Activated naive CD8-positive, alpha-beta T cell treated with anti-CD3 and anti-CD28 coated beads, Interleukin-2, amount 10 ng/mL, durations not matched to agents 7 days and 5 days (primary cell): ENCODE measurements at regions not wholly inside any gene's neighbourhood (a gene's known extent, or its start where the extent isn't known, plus 50 kb on each side); places are given as distances from the start of the nearest gene placed in this dataset.
"Not testable (repeated sequence)": the region's sequence is repeated elsewhere in the genome, so short reads cannot be mapped to it uniquely, and the experiment has no call there.

ENCODE experiments used
- ATAC-seq: fragments of 150-1000 bp; cut with Tn5 transposase; one replicate; pipeline ENCODE4 v1.10.0; 2021; ENCODE audit warnings: low read depth, moderate library complexity
- POLR2A ChIA-PET: fragments of 350-600 bp; sonication (Branson Sonifier 250); formaldehyde crosslinking; loops from one replicate; lab custom pipeline; 2021; ENCODE audit warnings: antibody characterized with exemption; lab: Charles Lee
- DNase-seq: peaks from one replicate; pipeline ENCODE4 v3.0.0; 2021
- H3K27ac Mint-ChIP-seq: one replicate; pipeline ENCODE4 v1.8.0; 2022; ENCODE audit warnings: mild to moderate bottlenecking, mixed read lengths
- H3K27me3 Mint-ChIP-seq: one replicate; pipeline ENCODE4 v1.8.0; 2022; ENCODE audit warnings: mild to moderate bottlenecking, moderate library complexity, mixed read lengths
- H3K36me3 Mint-ChIP-seq: one replicate; pipeline ENCODE4 v1.8.0; 2021; ENCODE audit warnings: mild to moderate bottlenecking, mixed read lengths
- H3K4me1 Mint-ChIP-seq: one replicate; pipeline ENCODE4 v1.8.0; 2021; ENCODE audit warnings: mixed read lengths
- H3K4me3 Mint-ChIP-seq: one replicate; pipeline ENCODE4 v1.8.0; 2022; ENCODE audit warnings: mild to moderate bottlenecking, moderate library complexity, mixed read lengths
- H3K9me3 Mint-ChIP-seq: one replicate; pipeline ENCODE4 v1.8.0; 2021; ENCODE audit warnings: mixed read lengths

- H3K4me3 Mint-ChIP-seq, H3K27me3 Mint-ChIP-seq, ATAC-seq, POLR2A ChIA-PET, DNase-seq, H3K9me3 Mint-ChIP-seq, H3K4me1 Mint-ChIP-seq, H3K27ac Mint-ChIP-seq, H3K36me3 Mint-ChIP-seq: not testable (repeated sequence)
Observed at GRCh38 chr10:63984061-63984460, 462.9 kb downstream of the REEP3 start.

- Mint-ChIP-seq H3K36me3 (no peaks in the 10 kb centered on the region), H3K27me3 (no peaks in the 10 kb centered on the region), H3K9me3 (peaks cover 4% of the 10 kb centered on the region), H3K4me3 (no peak overlapping the region), H3K27ac (no peak overlapping the region), H3K4me1 (no peaks in the 10 kb centered on the region)
- DNase-seq (no peak), ATAC-seq (no peak)
- POLR2A ChIA-PET = no interaction called here
Observed at GRCh38 chr10:63986536-63986935, 465.3 kb downstream of the REEP3 start.

DNA sequence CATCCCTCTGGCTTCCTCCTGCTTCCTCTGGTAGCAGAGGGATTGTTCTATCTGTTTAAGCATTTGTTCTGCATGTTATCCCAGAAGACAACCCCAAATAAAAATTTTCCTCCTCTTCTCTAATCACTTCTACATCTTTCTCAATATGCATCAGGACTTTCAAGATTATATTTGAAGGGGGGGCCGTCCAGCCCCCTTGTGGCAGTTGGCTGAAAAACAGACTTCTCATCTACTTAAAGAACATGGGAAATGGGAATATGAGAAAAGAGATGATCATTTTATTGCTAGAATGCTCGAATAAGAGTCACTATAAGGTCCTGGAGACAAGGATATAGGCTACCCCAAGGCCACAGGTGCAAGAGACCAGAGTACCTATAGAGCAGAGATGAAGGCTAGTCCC lies 466.0 kb downstream of the REEP3 start:
- Mint-ChIP-seq H3K27me3 (no peaks in the 10 kb centered on the region), H3K36me3 (no peaks in the 10 kb centered on the region), H3K4me1 (no peaks in the 10 kb centered on the region), H3K27ac (no peak overlapping the region), H3K9me3 (peaks cover 4% of the 10 kb centered on the region), H3K4me3 (no peak overlapping the region)
- POLR2A ChIA-PET = no interaction called here
- DNase-seq (no peak), ATAC-seq (no peak)

DNA sequence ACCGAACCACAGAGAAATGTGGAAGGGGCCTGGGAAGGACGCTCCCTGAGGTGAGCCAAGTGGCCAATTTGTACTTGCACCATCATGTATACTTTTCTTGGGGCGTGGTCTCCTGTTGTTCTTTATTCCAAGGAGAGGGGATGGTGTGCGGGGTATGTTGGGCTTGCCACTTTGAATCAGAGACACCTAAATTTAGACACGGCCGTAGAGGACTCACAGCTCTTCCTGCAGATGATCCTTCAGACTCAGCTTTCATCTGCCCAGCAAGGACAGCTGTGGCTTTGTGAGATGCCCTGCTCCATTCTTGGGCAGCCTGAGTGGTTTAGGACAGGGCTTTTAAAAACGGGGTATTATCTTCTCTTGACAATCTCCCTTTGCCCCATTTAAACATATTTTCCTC lies 473.2 kb downstream of the REEP3 start:
- H3K9me3 Mint-ChIP-seq = peaks cover under 1% of the 10 kb centered on the region
- DNase-seq (no peak), ATAC-seq (no peak)
- no peaks in the 10 kb centered on the region for H3K27me3 Mint-ChIP-seq
- POLR2A ChIA-PET = no interaction called here
- no peak overlapping the region for H3K27ac Mint-ChIP-seq
- no peaks in the 10 kb centered on the region for H3K36me3 Mint-ChIP-seq
- no peak overlapping the region for H3K4me3 Mint-ChIP-seq
- H3K4me1 Mint-ChIP-seq = no peaks in the 10 kb centered on the region

GRCh38 chr10:64007157-64007556 lies 486.0 kb downstream of the REEP3 start:
- Mint-ChIP-seq H3K36me3 (no peaks in the 10 kb centered on the region), H3K9me3 (peaks cover 2% of the 10 kb centered on the region), H3K27ac (no peak overlapping the region), H3K4me3 (no peak overlapping the region), H3K27me3 (no peaks in the 10 kb centered on the region), H3K4me1 (no peaks in the 10 kb centered on the region)
- ATAC-seq = no peak
- POLR2A ChIA-PET = no interaction called here
- no peak for DNase-seq

DNA sequence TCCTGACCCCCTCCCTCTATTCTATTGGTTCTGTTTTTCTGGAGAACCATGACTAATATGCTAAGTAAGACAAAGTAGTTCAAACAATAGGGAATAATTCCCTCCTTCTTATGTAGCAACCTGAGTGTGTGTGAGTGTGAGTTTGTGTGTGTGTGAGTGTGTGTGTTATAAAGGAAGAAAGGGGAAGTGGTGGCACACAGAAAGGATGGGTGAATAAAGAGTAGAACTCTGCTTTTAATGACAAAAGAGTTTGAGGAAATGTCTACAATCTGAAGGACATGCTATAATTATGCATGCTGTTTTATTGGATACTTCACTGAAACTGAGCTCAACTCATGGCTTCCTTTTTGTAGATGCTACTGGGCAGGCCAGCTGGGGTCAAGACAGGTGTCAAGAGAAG lies 489.5 kb downstream of the REEP3 start:
- ATAC-seq = no peak
- peaks cover 2% of the 10 kb centered on the region for H3K9me3 Mint-ChIP-seq

GRCh38 chr10:64011912-64012714 lies 490.9 kb downstream of the REEP3 start:
- no peak overlapping the region for H3K4me3 Mint-ChIP-seq
- POLR2A ChIA-PET = no interaction called here
- H3K27me3 Mint-ChIP-seq = no peaks in the 10 kb centered on the region
- no peak overlapping the region for H3K27ac Mint-ChIP-seq
- H3K4me1 Mint-ChIP-seq = no peaks in the 10 kb centered on the region
- DNase-seq (no peak), ATAC-seq (no peak)
- H3K36me3 Mint-ChIP-seq = no peaks in the 10 kb centered on the region
- H3K9me3 Mint-ChIP-seq = peaks cover 2% of the 10 kb centered on the region

More for the DNA sequence above, 489.5 kb downstream of the REEP3 start:
- DNase-seq = no peak
- Mint-ChIP-seq H3K4me1 (no peaks in the 10 kb centered on the region), H3K27ac (no peak overlapping the region), H3K27me3 (no peaks in the 10 kb centered on the region), H3K4me3 (no peak overlapping the region), H3K36me3 (no peaks in the 10 kb centered on the region)
- POLR2A ChIA-PET = no interaction called here

DNA sequence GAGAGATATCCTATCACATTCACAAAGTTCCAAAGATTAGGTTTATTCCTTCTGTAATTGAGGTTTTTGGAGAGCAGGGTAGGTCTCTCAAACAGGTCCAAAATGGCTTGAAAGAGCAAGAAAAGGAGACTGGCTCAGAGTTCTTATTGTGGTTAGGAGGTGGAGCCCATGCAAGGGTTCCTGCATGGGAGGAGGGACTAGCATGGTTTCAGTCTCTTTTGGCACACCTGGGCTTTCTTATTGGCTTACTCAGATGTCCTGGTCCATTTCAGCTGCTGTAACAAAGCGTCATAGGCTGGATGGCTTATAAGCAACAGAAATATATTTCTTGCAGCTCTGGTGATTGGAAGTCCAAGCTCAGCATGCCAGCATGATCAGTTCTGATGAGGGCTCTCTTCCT lies 493.1 kb downstream of the REEP3 start:
- Mint-ChIP-seq H3K27ac (no peak overlapping the region), H3K27me3 (no peaks in the 10 kb centered on the region), H3K36me3 (no peaks in the 10 kb centered on the region), H3K4me1 (no peaks in the 10 kb centered on the region), H3K4me3 (no peak overlapping the region), H3K9me3 (no peaks in the 10 kb centered on the region)
- no peak for ATAC-seq
- POLR2A ChIA-PET = no interaction called here
- DNase-seq = no peak

DNA sequence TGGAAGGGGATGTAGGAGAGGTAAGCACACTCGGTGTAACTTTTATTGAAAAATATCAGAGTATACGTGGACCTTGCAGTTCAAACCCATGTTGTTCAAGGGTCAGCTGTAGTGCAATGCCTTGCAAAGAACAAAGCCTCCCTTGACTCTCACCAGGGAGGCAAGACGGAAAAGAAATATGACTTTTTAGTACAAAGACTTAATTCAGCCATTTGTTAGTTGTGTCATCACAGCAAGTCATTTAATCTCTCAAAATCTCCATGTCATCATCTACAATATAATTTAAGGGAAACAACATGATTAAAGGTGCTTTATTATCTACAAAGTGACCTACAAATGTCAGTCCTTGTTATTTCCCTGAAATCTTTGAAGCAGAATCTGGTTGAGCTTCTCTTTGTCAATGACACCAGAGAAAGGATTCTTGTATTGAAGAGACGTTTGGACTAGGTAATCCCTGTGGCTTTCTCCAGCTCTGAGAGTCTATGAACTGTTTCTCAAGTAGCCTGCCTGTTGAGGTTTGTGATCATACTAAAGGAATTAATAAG lies 502.8 kb downstream of the REEP3 start:
- H3K27me3 Mint-ChIP-seq = no peaks in the 10 kb centered on the region
- POLR2A ChIA-PET = no interaction called here
- DNase-seq (no peak), ATAC-seq (no peak)
- H3K4me1 Mint-ChIP-seq = no peaks in the 10 kb centered on the region
- no peak overlapping the region for H3K27ac Mint-ChIP-seq
- H3K36me3 Mint-ChIP-seq = no peaks in the 10 kb centered on the region
- no peak overlapping the region for H3K4me3 Mint-ChIP-seq
- no peaks in the 10 kb centered on the region for H3K9me3 Mint-ChIP-seq

GRCh38 chr10:64033711-64034110 lies 512.5 kb downstream of the REEP3 start:
- H3K9me3 Mint-ChIP-seq = no peaks in the 10 kb centered on the region
- POLR2A ChIA-PET = no interaction called here
- H3K36me3 Mint-ChIP-seq = no peaks in the 10 kb centered on the region
- ATAC-seq = no peak
- no peaks in the 10 kb centered on the region for H3K4me1 Mint-ChIP-seq
- DNase-seq = no peak
- H3K27ac Mint-ChIP-seq = no peak overlapping the region
- no peaks in the 10 kb centered on the region for H3K27me3 Mint-ChIP-seq
- no peak overlapping the region for H3K4me3 Mint-ChIP-seq

DNA sequence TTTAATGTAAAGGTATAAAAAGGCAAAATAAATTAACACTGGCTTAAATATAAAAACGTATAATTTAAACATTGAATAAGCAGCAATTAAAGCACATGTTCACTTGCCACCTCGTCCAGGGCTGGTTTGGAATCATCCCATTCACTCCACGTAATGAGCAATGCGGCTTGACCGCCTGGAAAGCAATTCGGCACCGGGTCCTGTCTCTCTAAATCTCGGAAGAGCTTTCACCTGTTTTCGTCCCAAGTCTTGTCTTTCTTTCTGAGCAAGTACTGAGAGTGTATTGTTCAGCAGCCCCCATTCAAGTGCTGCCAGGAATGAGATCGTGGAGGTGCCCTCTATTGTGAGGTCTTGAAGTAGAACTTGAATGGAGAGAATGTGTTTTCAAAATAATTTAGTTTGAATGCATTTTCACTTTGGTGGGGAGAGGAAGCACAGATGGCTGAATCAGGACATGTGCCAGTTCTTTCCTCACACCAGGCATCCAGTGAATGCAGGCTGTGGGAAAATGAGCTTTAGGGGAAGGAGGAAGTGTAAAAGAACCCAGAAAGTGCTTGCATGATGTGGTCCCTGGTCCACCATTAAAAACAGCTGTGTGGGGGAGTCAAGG lies 515.2 kb downstream of the REEP3 start:
- Mint-ChIP-seq H3K36me3 (no peaks in the 10 kb centered on the region), H3K4me1 (peaks cover 4% of the 10 kb centered on the region), H3K9me3 (no peaks in the 10 kb centered on the region), H3K27ac (no peak overlapping the region), H3K27me3 (peaks cover 3% of the 10 kb centered on the region), H3K4me3 (no peak overlapping the region)
- POLR2A ChIA-PET = no interaction called here
- DNase-seq (no peak), ATAC-seq (no peak)

DNA sequence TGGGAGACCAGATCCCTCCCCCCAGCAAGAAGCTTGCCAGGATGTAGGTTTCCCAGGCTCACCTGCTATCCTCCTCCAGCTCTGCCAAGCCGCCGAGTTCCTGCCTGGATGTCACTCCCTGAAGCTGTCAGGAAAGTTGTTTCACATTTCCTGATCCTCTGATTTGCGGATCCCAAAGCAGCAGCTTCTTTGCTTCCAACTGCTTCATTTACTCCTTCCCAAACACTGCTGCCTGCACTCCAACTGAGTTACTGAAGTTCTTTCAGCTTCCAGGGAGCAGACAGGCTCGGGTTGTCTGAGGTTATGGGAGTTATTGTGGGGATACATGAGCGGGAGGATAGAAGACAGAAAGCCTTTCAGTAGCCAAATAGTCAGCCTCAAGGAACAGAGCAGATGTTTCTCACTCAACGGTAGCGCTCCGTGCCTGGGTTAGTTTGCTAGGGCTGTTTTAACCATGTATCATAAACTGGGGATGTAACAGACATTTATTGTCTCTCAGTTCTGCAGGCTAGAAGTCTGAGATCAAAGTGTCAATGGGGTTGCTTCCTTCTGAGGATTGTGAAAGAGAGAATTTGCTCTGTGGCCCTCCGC lies 516.0 kb downstream of the REEP3 start:
- POLR2A ChIA-PET = no interaction called here
- DNase-seq = no peak
- Mint-ChIP-seq H3K9me3 (no peaks in the 10 kb centered on the region), H3K27ac (no peak overlapping the region), H3K4me3 (no peak overlapping the region), H3K27me3 (peaks cover 3% of the 10 kb centered on the region), H3K4me1 (peaks cover 4% of the 10 kb centered on the region), H3K36me3 (no peaks in the 10 kb centered on the region)
- ATAC-seq = no peak

- Mint-ChIP-seq H3K4me3 (no peak overlapping the region), H3K36me3 (no peaks in the 10 kb centered on the region)
- POLR2A ChIA-PET = no interaction called here
Observed at GRCh38 chr10:64038107-64038506, 516.9 kb downstream of the REEP3 start.

DNA sequence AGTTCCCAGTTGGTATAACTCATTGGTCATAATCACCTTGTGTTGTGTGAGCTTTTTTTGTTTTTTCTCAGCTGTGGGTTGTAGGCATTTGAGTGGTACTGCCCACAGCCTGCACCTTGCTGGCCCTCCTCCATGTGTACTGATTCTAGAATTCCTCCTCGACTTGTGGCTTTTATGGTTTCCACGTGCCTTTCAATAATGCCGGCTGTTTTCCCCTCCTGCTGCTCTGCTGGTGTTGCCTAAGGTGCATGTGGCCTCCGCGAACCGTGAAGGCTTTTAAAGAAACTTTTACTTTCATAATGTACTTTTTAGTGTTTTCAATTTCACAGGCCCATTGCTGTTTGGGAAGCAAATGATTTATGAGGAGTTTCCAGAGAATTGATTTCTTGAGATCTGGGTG lies 518.0 kb downstream of the REEP3 start:
- Mint-ChIP-seq H3K27me3 (peaks cover 3% of the 10 kb centered on the region), H3K36me3 (no peaks in the 10 kb centered on the region), H3K4me3 (no peak overlapping the region), H3K4me1 (peaks cover 4% of the 10 kb centered on the region), H3K27ac (no peak overlapping the region), H3K9me3 (no peaks in the 10 kb centered on the region)
- POLR2A ChIA-PET = no interaction called here
- no peak for DNase-seq
- no peak for ATAC-seq

More at GRCh38 chr10:64038107-64038506, 516.9 kb downstream of the REEP3 start:
- DNase-seq = no peak
- no peaks in the 10 kb centered on the region for H3K9me3 Mint-ChIP-seq
- H3K27ac Mint-ChIP-seq = no peak overlapping the region
- no peak for ATAC-seq
- peaks cover 3% of the 10 kb centered on the region for H3K27me3 Mint-ChIP-seq
- peaks cover 4% of the 10 kb centered on the region for H3K4me1 Mint-ChIP-seq
